ENCODE measurements at regions not wholly inside any gene's neighbourhood (a gene's known extent, or its start where the extent isn't known, plus 50 kb on each side); places are given as distances from the start of the nearest gene placed in this dataset.

GRCh38 chr11:130727157-130728119 lies 188.8 kb downstream of the SNX19 start:
- Mint-ChIP-seq H3K4me3 (no peak overlapping the region), H3K27ac (no peak overlapping the region), H3K9me3 (peaks cover 2 to 21% (median 11%) of the 10 kb centered on the region in 9 donors), H3K27me3 (peaks cover 4 to 24% (median 12%) of the 10 kb centered on the region in 5 donors), H3K4me1 (no peaks in the 10 kb centered on the region), H3K36me3 (peaks cover 0 to 14% (median 0%) of the 10 kb centered on the region in 3 donors)
- POLR2A ChIA-PET, result no interaction called here
- ATAC-seq, result no peak
- DNase-seq, result no peak

GRCh38 chr11:130728185-130729180 lies 187.8 kb downstream of the SNX19 start:
- POLR2A ChIA-PET, result no interaction called here
- peaks cover 0 to 14% (median 0%) of the 10 kb centered on the region in 3 donors for H3K36me3 Mint-ChIP-seq
- no peak overlapping the region for H3K27ac Mint-ChIP-seq

GRCh38 chr11:130729193-130729592 lies 187.1 kb downstream of the SNX19 start:
- H3K9me3 Mint-ChIP-seq, result peaks cover 3 to 30% (median 14%) of the 10 kb centered on the region in 9 donors
- ATAC-seq, result no peak
- no peak for DNase-seq
- H3K4me1 Mint-ChIP-seq, result no peaks in the 10 kb centered on the region
- POLR2A ChIA-PET, result no interaction called here
- H3K27ac Mint-ChIP-seq, result no peak overlapping the region
- H3K36me3 Mint-ChIP-seq, result peaks cover 0 to 14% (median 0%) of the 10 kb centered on the region in 3 donors
- no peak overlapping the region for H3K4me3 Mint-ChIP-seq
- peaks cover 4 to 14% (median 9%) of the 10 kb centered on the region in 5 donors for H3K27me3 Mint-ChIP-seq

More at GRCh38 chr11:130728185-130729180, 187.8 kb downstream of the SNX19 start:
- DNase-seq, result no peak
- peaks cover 4 to 18% (median 10%) of the 10 kb centered on the region in 5 donors for H3K27me3 Mint-ChIP-seq
- H3K4me3 Mint-ChIP-seq, result no peak overlapping the region
- ATAC-seq, result no peak
- H3K4me1 Mint-ChIP-seq, result no peaks in the 10 kb centered on the region
- peaks cover 3 to 26% (median 12%) of the 10 kb centered on the region in 9 donors for H3K9me3 Mint-ChIP-seq

GRCh38 chr11:130729678-130730300 lies 186.5 kb downstream of the SNX19 start:
- no peak for DNase-seq
- H3K27ac Mint-ChIP-seq, result no peak overlapping the region
- H3K4me1 Mint-ChIP-seq, result no peaks in the 10 kb centered on the region
- peaks cover 0 to 15% (median 0%) of the 10 kb centered on the region in 3 donors for H3K36me3 Mint-ChIP-seq
- peaks cover 4 to 14% (median 9%) of the 10 kb centered on the region in 5 donors for H3K27me3 Mint-ChIP-seq
- POLR2A ChIA-PET, result no interaction called here
- no peak overlapping the region for H3K4me3 Mint-ChIP-seq
- ATAC-seq, result no peak
- H3K9me3 Mint-ChIP-seq, result peaks cover 4 to 36% (median 18%) of the 10 kb centered on the region in 9 donors

- Mint-ChIP-seq H3K36me3 (peaks cover 0 to 23% (median 0%) of the 10 kb centered on the region in 3 donors), H3K4me1 (peaks cover 0 to 4% (median 0%) of the 10 kb centered on the region in 4 donors), H3K27me3 (peaks cover 2 to 9% (median 7%) of the 10 kb centered on the region in 5 donors), H3K27ac (no peak overlapping the region), H3K9me3 (peaks cover 9 to 42% (median 26%) of the 10 kb centered on the region in 9 donors), H3K4me3 (no peak overlapping the region)
- POLR2A ChIA-PET, result no interaction called here
- no peak for DNase-seq
- no peak for ATAC-seq
Observed at GRCh38 chr11:130731401-130731800, 184.9 kb downstream of the SNX19 start.

GRCh38 chr11:130732476-130732875 lies 183.8 kb downstream of the SNX19 start:
- POLR2A ChIA-PET, result no interaction called here
- peaks cover 2 to 9% (median 3%) of the 10 kb centered on the region in 4 donors for H3K4me1 Mint-ChIP-seq
- DNase-seq (no peak), ATAC-seq (no peak)
- H3K27me3 Mint-ChIP-seq, result peaks cover 0 to 9% (median 4%) of the 10 kb centered on the region in 5 donors
- H3K27ac Mint-ChIP-seq, result no peak overlapping the region
- peaks cover 0 to 23% (median 0%) of the 10 kb centered on the region in 3 donors for H3K36me3 Mint-ChIP-seq
- no peak overlapping the region for H3K4me3 Mint-ChIP-seq
- H3K9me3 Mint-ChIP-seq, result peaks cover 9 to 42% (median 26%) of the 10 kb centered on the region in 9 donors

- Mint-ChIP-seq H3K27ac (no peak overlapping the region), H3K4me1 (peaks cover 2 to 11% (median 5%) of the 10 kb centered on the region in 4 donors), H3K36me3 (peaks cover 0 to 28% (median 3%) of the 10 kb centered on the region in 3 donors), H3K27me3 (peaks cover 0 to 1% (median 0%) of the 10 kb centered on the region in 5 donors), H3K4me3 (peak overlapping the region in 3 of 10 donors; percentile 7 to 71 (median 27)), H3K9me3 (peaks cover 22 to 56% (median 29%) of the 10 kb centered on the region in 9 donors)
- ATAC-seq (no peak), DNase-seq (no peak)
- POLR2A ChIA-PET, result no interaction called here
Observed at GRCh38 chr11:130737041-130737830, 179.0 kb downstream of the SNX19 start.

- peaks cover 0 to 28% (median 3%) of the 10 kb centered on the region in 3 donors for H3K36me3 Mint-ChIP-seq
- peaks cover 0 to 1% (median 0%) of the 10 kb centered on the region in 5 donors for H3K27me3 Mint-ChIP-seq
- peaks cover 2 to 11% (median 5%) of the 10 kb centered on the region in 4 donors for H3K4me1 Mint-ChIP-seq
- H3K27ac Mint-ChIP-seq, result no peak overlapping the region
- H3K9me3 Mint-ChIP-seq, result peaks cover 22 to 58% (median 33%) of the 10 kb centered on the region in 9 donors
- POLR2A ChIA-PET, result no interaction called here
- no peak for DNase-seq
- ATAC-seq, result no peak
- no peak overlapping the region for H3K4me3 Mint-ChIP-seq
Observed at GRCh38 chr11:130737866-130738431, 178.3 kb downstream of the SNX19 start.

GRCh38 chr11:130738611-130739010 lies 177.7 kb downstream of the SNX19 start:
- H3K4me1 Mint-ChIP-seq, result peaks cover 2 to 11% (median 5%) of the 10 kb centered on the region in 4 donors
- no peak overlapping the region for H3K27ac Mint-ChIP-seq
- ATAC-seq (no peak), DNase-seq (no peak)
- POLR2A ChIA-PET, result no interaction called here
- H3K9me3 Mint-ChIP-seq, result peaks cover 22 to 58% (median 30%) of the 10 kb centered on the region in 9 donors
- no peaks in the 10 kb centered on the region for H3K27me3 Mint-ChIP-seq
- no peak overlapping the region for H3K4me3 Mint-ChIP-seq
- H3K36me3 Mint-ChIP-seq, result peaks cover 0 to 28% (median 3%) of the 10 kb centered on the region in 3 donors

- Mint-ChIP-seq H3K36me3 (peaks cover 0 to 18% (median 3%) of the 10 kb centered on the region in 3 donors), H3K9me3 (peaks cover 12 to 39% (median 17%) of the 10 kb centered on the region in 9 donors), H3K4me3 (no peak overlapping the region), H3K4me1 (peaks cover 2 to 7% (median 5%) of the 10 kb centered on the region in 4 donors), H3K27me3 (peaks cover 0 to 7% (median 0%) of the 10 kb centered on the region in 5 donors), H3K27ac (no peak overlapping the region)
- no peak for ATAC-seq
- POLR2A ChIA-PET, result no interaction called here
- no peak for DNase-seq
Observed at GRCh38 chr11:130740819-130741218, 175.5 kb downstream of the SNX19 start.

- Mint-ChIP-seq H3K36me3 (peaks cover 0 to 13% (median 3%) of the 10 kb centered on the region in 3 donors), H3K4me3 (no peak overlapping the region), H3K27me3 (peaks cover 3 to 32% (median 10%) of the 10 kb centered on the region in 5 donors), H3K4me1 (no peaks in the 10 kb centered on the region), H3K27ac (no peak overlapping the region), H3K9me3 (peaks cover 10 to 23% (median 15%) of the 10 kb centered on the region in 9 donors)
- POLR2A ChIA-PET, result no interaction called here
- DNase-seq, result no peak
- ATAC-seq, result no peak
Observed at GRCh38 chr11:130744794-130745193, 171.5 kb downstream of the SNX19 start.
